ENCODE measurements at regions not wholly inside any gene's neighbourhood (a gene's known extent, or its start where the extent isn't known, plus 50 kb on each side); places are given as distances from the start of the nearest gene placed in this dataset.

DNA sequence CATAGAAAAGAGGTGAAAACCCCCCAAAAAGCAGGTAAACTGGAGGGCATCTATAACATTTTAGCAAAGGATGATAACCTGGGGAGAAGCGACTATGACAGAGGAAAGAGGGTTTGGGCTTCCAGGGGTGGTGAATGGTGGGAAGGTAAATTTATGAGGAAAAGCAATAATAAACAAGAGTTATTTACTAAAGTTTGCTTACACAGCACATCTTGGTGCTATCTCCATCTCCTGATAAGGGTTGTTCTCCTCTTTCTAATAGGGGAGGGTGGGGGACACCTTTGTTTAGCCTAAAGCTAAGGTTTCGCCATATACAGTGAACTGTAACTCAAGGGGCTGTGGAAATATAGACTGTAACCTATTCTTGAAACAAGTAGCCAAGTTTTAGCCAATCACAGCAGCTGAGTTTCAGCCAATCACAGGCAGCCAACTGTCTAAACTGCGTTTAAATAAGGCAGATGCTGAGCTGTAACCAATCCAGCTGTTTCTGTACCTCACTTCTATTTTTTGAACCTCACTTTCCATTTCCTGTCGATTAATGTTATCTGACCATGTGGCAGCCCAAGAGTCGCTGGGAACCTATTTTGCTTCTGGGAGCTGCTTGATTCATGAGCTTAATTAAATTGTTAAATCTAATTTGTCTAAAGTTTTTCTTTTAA lies 191.8 kb downstream of the MAP2K6 start:
- no peak for TF ChIP-seq POLR2AphosphoS5 (IDR thresholded peaks at IDR 0.05; ENCODE audit: borderline replicate concordance, low read depth, low read length)
- no peak for TF ChIP-seq EZH2 (IDR thresholded peaks at IDR 0.05)
